K562 (cell line): ENCODE measurements at regions not wholly inside any gene's neighbourhood (a gene's known extent, or its start where the extent isn't known, plus 50 kb on each side); places are given as distances from the start of the nearest gene placed in this dataset.
A peak's percentile ranks its signal among the peaks of the same experiment; 100 is the strongest.

ENCODE experiments used
- ATAC-seq: fragments of 200-7000 bp; cut with Tn5 transposase; 3 replicates; pipeline ENCODE4 v1.9.1; 2020; ENCODE audit warnings: moderate library complexity
- BruUV-seq: library from RNA; stranded (reverse); fragments of 400-500 nt; replicated peaks from 2 replicates; lab custom pipeline; 2021; lab: Mats Ljungman, UMichigan
- CTCF ChIA-PET: fragments of 300-600 bp; formaldehyde crosslinking; extraction: SDS; loops from one replicate; lab custom pipeline; 2021; ENCODE audit warnings: low intra/inter-chr PET ratio; lab: Yijun Ruan, JAX
- POLR2A ChIA-PET: fragments of 300-600, 350-650 bp; sonication (Branson Sonifier 250); formaldehyde crosslinking; extraction: SDS; loops from one replicate; lab custom pipeline; 2021; ENCODE audit warnings: antibody characterized with exemption, inconsistent platforms; lab: Yijun Ruan, JAX
- DNase-seq, 4 experiments: peaks; one replicate each; pipeline versions ENCODE4 v3.0.0 to v3.0.0-alpha.2; 2011 to 2018; ENCODE audit warnings: low spot score in 3 of 4, mixed read lengths in 3 of 4; ENCODE audit errors: extremely low read depth in 1 of 4
- FAIRE-seq: peaks from 2 replicates; lab custom pipeline; 2011; peaks lifted over from hg19 to GRCh38; lab: Jason Lieb, UNC
- H2AFZ ChIP-seq: 2 replicates; pipeline ENCODE4 v1.6.0; 2011; ENCODE audit warnings: low read depth, low read length, control low read depth, inconsistent platforms
- H3K27ac ChIP-seq: fragments of 200-600 bp; 3 replicates; pipeline ENCODE4 v1.8.0; 2011; ENCODE audit warnings: low read depth, mild to moderate bottlenecking, control low read depth, inconsistent platforms, low read length, moderate library complexity, mixed read lengths; ENCODE audit errors: extremely low read depth
- H3K27me3 ChIP-seq, 2 experiments: fragments of 300-600 bp in 1 of 2; 2 replicates in 1 of 2; 3 replicates in 1 of 2; pipeline versions ENCODE4 v1.6.0 to v1.8.0; 2011; ENCODE audit warnings: inconsistent platforms in 2 of 2, low read length in 2 of 2, mild to moderate bottlenecking in 1 of 2, mixed read lengths in 1 of 2, moderate library complexity in 1 of 2; ENCODE audit not compliant: control insufficient read depth in 2 of 2, insufficient read depth in 2 of 2
- H3K36me3 ChIP-seq: fragments of 300-600 bp; 3 replicates; pipeline ENCODE4 v1.8.0; 2011; ENCODE audit warnings: mild to moderate bottlenecking, low read length, inconsistent platforms; ENCODE audit not compliant: control insufficient read depth, insufficient read depth
- H3K4me1 ChIP-seq, 2 experiments: fragments of 200-600 bp in 1 of 2; replicated peaks in 1 of 2; 2 replicates in 1 of 2; 3 replicates in 1 of 2; pipeline versions ENCODE4 v1.5.1 to v1.8.0; 2011; ENCODE audit warnings: inconsistent platforms in 2 of 2, low read length in 2 of 2, mild to moderate bottlenecking in 1 of 2, mixed read lengths in 1 of 2, moderate library complexity in 1 of 2; ENCODE audit not compliant: control insufficient read depth in 2 of 2, insufficient read depth in 2 of 2
- H3K4me2 ChIP-seq: 2 replicates; pipeline ENCODE4 v1.6.1; 2011; ENCODE audit warnings: low read length, control low read depth, inconsistent platforms, mixed read lengths; ENCODE audit not compliant: insufficient read depth
- H3K4me3 ChIP-seq: fragments of 200-600 bp; sonication (generic), shearing (Covaris generic); 2 replicates; pipeline ENCODE4 v1.5.1; 2016; ENCODE audit warnings: control low read depth, inconsistent platforms
- H3K79me2 ChIP-seq: fragments of 200-600 bp; 3 replicates; pipeline ENCODE4 v1.8.0; 2011; ENCODE audit warnings: low read length, inconsistent platforms; ENCODE audit not compliant: control insufficient read depth, insufficient read depth
- H3K9ac ChIP-seq, 2 experiments: 2 replicates each; pipeline versions ENCODE4 v1.6.0 to v1.6.1; 2011; ENCODE audit warnings: low read depth in 2 of 2, low read length in 2 of 2, control low read depth in 1 of 2, inconsistent platforms in 1 of 2, mild to moderate bottlenecking in 1 of 2, mixed read lengths in 1 of 2; ENCODE audit not compliant: insufficient read depth in 1 of 2
- H3K9me1 ChIP-seq: one replicate; pipeline ENCODE4 v1.6.0; 2011; ENCODE audit warnings: inconsistent platforms, mild to moderate bottlenecking, low read length, moderate library complexity; ENCODE audit not compliant: control insufficient read depth, insufficient read depth
- H3K9me3 ChIP-seq: replicated peaks from 2 replicates; pipeline ENCODE4 v1.5.1; 2011; ENCODE audit warnings: low read depth, low read length, inconsistent platforms; ENCODE audit not compliant: control insufficient read depth, insufficient read depth
- H4K20me1 ChIP-seq: replicated peaks from 2 replicates; pipeline ENCODE4 v1.6.1; 2011; ENCODE audit warnings: low read length, inconsistent platforms, mixed read lengths; ENCODE audit not compliant: control insufficient read depth, insufficient read depth
- ARID1B ChIP-seq: fragments of 450-650 bp; IDR thresholded peaks from 2 replicates; pipeline ENCODE4 v1.6.1; 2016; ENCODE audit warnings: antibody characterized with exemption, mild to moderate bottlenecking, inconsistent platforms
- CBFA2T3 ChIP-seq: fragments of 450-650 bp; IDR thresholded peaks from 2 replicates; pipeline ENCODE4 v1.6.1; 2017
- DPF2 ChIP-seq: fragments of 450-650 bp; IDR thresholded peaks from 2 replicates; pipeline ENCODE4 v1.6.1; 2016
- FOSL1 ChIP-seq: fragments of 200-800 bp; sonication (Bioruptor generic); conservative IDR thresholded peaks from 2 replicates; pipeline ENCODE4 v1.6.1; 2016; ENCODE audit warnings: missing genetic modification characterization, missing compliant biosample characterization
- FOXA1 ChIP-seq: fragments of 450-650 bp; IDR thresholded peaks from 2 replicates; pipeline ENCODE4 v1.6.1; 2016; ENCODE audit warnings: mild to moderate bottlenecking, borderline replicate concordance
- GABPB1 ChIP-seq: sonication (generic); formaldehyde crosslinking; IDR thresholded peaks from 2 replicates; pipeline ENCODE4 v1.8.0; 2022; ENCODE audit warnings: mild to moderate bottlenecking, missing genetic modification reagents
- HDAC8 ChIP-seq: fragments of 450-650 bp; IDR thresholded peaks from 2 replicates; pipeline ENCODE4 v1.6.1; 2016; ENCODE audit warnings: mild to moderate bottlenecking, missing genetic modification characterization, moderate library complexity, missing compliant biosample characterization
- JUNB ChIP-seq: fragments of 450-650 bp; formaldehyde crosslinking; conservative IDR thresholded peaks from 2 replicates; pipeline ENCODE4 v1.4.0; 2020; ENCODE audit warnings: mild to moderate bottlenecking
- JUND ChIP-seq, 2 experiments: IDR thresholded peaks; 2 replicates in 1 of 2; 3 replicates in 1 of 2; pipeline ENCODE4 v1.6.1; 2011; ENCODE audit warnings: borderline replicate concordance in 2 of 2, low read depth in 2 of 2, low read length in 2 of 2, improper control_type of control experiment in 1 of 2, missing biosample characterization in 1 of 2, missing genetic modification characterization in 1 of 2, missing genetic modification reagents in 1 of 2
- MEIS2 ChIP-seq: fragments of 450-650 bp; IDR thresholded peaks from 2 replicates; pipeline ENCODE4 v1.6.1; 2014; ENCODE audit warnings: mild to moderate bottlenecking; ENCODE audit not compliant: partially characterized antibody
- MTA2 ChIP-seq: fragments of 450-650 bp; IDR thresholded peaks from 2 replicates; pipeline ENCODE4 v1.6.1; 2016; ENCODE audit warnings: low read depth
- SIN3B ChIP-seq: fragments of 450-650 bp; IDR thresholded peaks from 2 replicates; pipeline ENCODE4 v1.6.1; 2017; ENCODE audit warnings: low read depth, mild to moderate bottlenecking, moderate library complexity
- SMARCA4 ChIP-seq: fragments of 450-650 bp; IDR thresholded peaks from 2 replicates; pipeline ENCODE4 v1.6.1; 2016
- SMARCE1 ChIP-seq: fragments of 450-650 bp; IDR thresholded peaks from 2 replicates; pipeline ENCODE4 v1.7.1; 2016; ENCODE audit warnings: mild to moderate bottlenecking
- ZFP30 ChIP-seq: fragments of 250-450 bp; sonication (Bioruptor Pico); IDR thresholded peaks from 2 replicates; pipeline ENCODE4 v1.8.0; 2022; ENCODE audit warnings: moderate library complexity, mild to moderate bottlenecking, inconsistent platforms, borderline replicate concordance
- ZNF140 ChIP-seq: fragments of 250-450 bp; sonication (Bioruptor Pico); IDR thresholded peaks from 2 replicates; pipeline ENCODE4 v1.8.0; 2021; ENCODE audit warnings: moderate library complexity, mild to moderate bottlenecking, inconsistent platforms
- ZNF445 ChIP-seq: fragments of 250-450 bp; sonication (Bioruptor Pico); IDR thresholded peaks from 2 replicates; pipeline ENCODE4 v1.4.0; 2020; ENCODE audit warnings: low read depth, mild to moderate bottlenecking, moderate library complexity
- ZNF57 ChIP-seq: fragments of 450-650 bp; formaldehyde crosslinking; IDR thresholded peaks from 2 replicates; pipeline ENCODE4 v1.4.0; 2020; ENCODE audit warnings: mild to moderate bottlenecking, moderate library complexity
- ZNF589 ChIP-seq: fragments of 200-800 bp; sonication (Bioruptor generic); IDR thresholded peaks from 2 replicates; pipeline ENCODE4 v1.6.1; 2016; ENCODE audit warnings: low read depth, missing genetic modification characterization, missing compliant biosample characterization
- WGBS: fragments of 100-300 bp; shearing (Covaris generic); methylation state at CpG from one replicate; pipeline ENCODE4 v1.1.6; 2016; ENCODE audit warnings: low coverage, mixed read lengths; ENCODE audit not compliant: insufficient coverage; ENCODE audit errors: missing lambda C conversion rate; 5-methylcytosine and 5-hydroxymethylcytosine counted together
- in situ Hi-C: fragments of 300-500 bp; cut with MboI; formaldehyde crosslinking; loops from 4 replicates; pipeline ENCODE4 v1.15.0; 2018; ENCODE audit warnings: inconsistent platforms, mixed read lengths
- intact Hi-C: fragments of 100-400 bp; cut with micrococcal nuclease; formaldehyde crosslinking; loops from 2 replicates; pipeline ENCODE4 v1.14.2; 2022
- TF ChIP-seq, protein P1 (sequence below): fragments of 250-450 bp; sonication (Bioruptor Pico); IDR thresholded peaks from 2 replicates; pipeline ENCODE4 v1.4.0; 2020
- TF ChIP-seq, protein P2 (sequence below): fragments of 450-650 bp; IDR thresholded peaks from 2 replicates; pipeline ENCODE4 v1.6.1; 2016; ENCODE audit warnings: mild to moderate bottlenecking
- TF ChIP-seq, protein P3 (sequence below): fragments of 250-450 bp; sonication (Bioruptor Pico); IDR thresholded peaks from 2 replicates; pipeline ENCODE4 v1.8.0; 2021; ENCODE audit warnings: borderline replicate concordance, mild to moderate bottlenecking, moderate library complexity; ENCODE audit not compliant: poor library complexity, severe bottlenecking

DNA sequence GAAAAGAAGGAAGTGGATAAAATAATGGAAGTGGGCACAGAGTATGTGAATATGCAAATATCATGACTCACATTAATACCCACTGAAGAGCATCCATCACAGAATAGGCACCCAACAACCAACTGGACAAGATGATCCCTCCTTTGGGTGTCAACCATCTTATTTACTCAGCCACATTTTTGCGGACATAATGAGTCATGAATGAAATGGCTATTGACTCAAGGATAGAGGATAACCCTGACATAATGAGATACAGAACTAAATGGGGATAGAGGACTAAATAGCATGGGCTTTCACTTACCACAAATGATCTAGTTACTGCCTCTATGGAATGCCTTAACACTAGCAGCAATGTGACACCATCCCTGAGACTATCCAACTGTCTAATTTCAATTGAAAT is 224.7 kb downstream of the ANTXR2 start:
- no peaks in the 10 kb centered on the region for H3K9me1 ChIP-seq
- H3K4me1 ChIP-seq = peaks cover 0 to 7% of the 10 kb centered on the region in 2 experiments; a peak in 2 of 5 replicates
- peaks cover 2% of the 10 kb centered on the region for H3K9me3 ChIP-seq
- no peak overlapping the region for H3K27ac ChIP-seq
- H3K27me3 ChIP-seq = no peaks in the 10 kb centered on the region
- H3K9ac ChIP-seq = no peak overlapping the region
- no TSS peak for BruUV-seq
- no peak overlapping the region for H3K4me2 ChIP-seq
- CTCF ChIA-PET = no interaction called here
- in situ Hi-C loops = no loop called here
- no peaks in the 10 kb centered on the region for H3K79me2 ChIP-seq
- H2AFZ ChIP-seq = no peak overlapping the region
- H3K36me3 ChIP-seq = no peaks in the 10 kb centered on the region
- ATAC-seq (no peak), FAIRE-seq (no peak), DNase-seq (no peak)
- POLR2A ChIA-PET = no interaction called here
- intact Hi-C loops = no loop called here
- WGBS = 21% methylated on average over 1 of the region's 1 CpG
- H3K4me3 ChIP-seq = no peak overlapping the region
- no peaks in the 10 kb centered on the region for H4K20me1 ChIP-seq
- TF ChIP-seq ZNF140 = no peak
- TF ChIP-seq, protein P1, sequence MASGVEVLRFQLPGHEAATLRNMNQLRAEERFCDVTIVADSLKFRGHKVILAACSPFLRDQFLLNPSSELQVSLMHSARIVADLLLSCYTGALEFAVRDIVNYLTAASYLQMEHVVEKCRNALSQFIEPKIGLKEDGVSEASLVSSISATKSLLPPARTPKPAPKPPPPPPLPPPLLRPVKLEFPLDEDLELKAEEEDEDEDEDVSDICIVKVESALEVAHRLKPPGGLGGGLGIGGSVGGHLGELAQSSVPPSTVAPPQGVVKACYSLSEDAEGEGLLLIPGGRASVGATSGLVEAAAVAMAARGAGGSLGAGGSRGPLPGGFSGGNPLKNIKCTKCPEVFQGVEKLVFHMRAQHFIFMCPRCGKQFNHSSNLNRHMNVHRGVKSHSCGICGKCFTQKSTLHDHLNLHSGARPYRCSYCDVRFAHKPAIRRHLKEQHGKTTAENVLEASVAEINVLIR (CRISPR knock-in tag) = no peak
- peak; percentile 73 for TF ChIP-seq ARID1B
- TF ChIP-seq, protein P2, sequence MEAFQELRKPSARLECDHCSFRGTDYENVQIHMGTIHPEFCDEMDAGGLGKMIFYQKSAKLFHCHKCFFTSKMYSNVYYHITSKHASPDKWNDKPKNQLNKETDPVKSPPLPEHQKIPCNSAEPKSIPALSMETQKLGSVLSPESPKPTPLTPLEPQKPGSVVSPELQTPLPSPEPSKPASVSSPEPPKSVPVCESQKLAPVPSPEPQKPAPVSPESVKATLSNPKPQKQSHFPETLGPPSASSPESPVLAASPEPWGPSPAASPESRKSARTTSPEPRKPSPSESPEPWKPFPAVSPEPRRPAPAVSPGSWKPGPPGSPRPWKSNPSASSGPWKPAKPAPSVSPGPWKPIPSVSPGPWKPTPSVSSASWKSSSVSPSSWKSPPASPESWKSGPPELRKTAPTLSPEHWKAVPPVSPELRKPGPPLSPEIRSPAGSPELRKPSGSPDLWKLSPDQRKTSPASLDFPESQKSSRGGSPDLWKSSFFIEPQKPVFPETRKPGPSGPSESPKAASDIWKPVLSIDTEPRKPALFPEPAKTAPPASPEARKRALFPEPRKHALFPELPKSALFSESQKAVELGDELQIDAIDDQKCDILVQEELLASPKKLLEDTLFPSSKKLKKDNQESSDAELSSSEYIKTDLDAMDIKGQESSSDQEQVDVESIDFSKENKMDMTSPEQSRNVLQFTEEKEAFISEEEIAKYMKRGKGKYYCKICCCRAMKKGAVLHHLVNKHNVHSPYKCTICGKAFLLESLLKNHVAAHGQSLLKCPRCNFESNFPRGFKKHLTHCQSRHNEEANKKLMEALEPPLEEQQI = no peak
- TF ChIP-seq SMARCE1 = peak; percentile 69; the same call in 1 of the 2 replicates
- TF ChIP-seq GABPB1 = no peak
- TF ChIP-seq ZNF589 (CRISPR knock-in tag) = no peak
- peak; percentile 36; the same call in 1 of the 2 replicates for TF ChIP-seq FOSL1 (tag)
- TF ChIP-seq MEIS2 = peak; percentile 35
- TF ChIP-seq JUNB (CRISPR knock-in tag) = no peak
- peak; percentile 56; the same call in 1 of the 2 replicates for TF ChIP-seq JUND (IDR thresholded peaks at IDR 0.05; ENCODE audit: borderline replicate concordance, low read depth, low read length)
- TF ChIP-seq JUND (tag; IDR thresholded peaks at IDR 0.05; ENCODE audit: borderline replicate concordance, low read depth, low read length) = no peak
- no peak for TF ChIP-seq SIN3B
- no peak for TF ChIP-seq ZNF57 (CRISPR knock-in tag)
- TF ChIP-seq HDAC8 (tag) = no peak
- TF ChIP-seq, protein P3, sequence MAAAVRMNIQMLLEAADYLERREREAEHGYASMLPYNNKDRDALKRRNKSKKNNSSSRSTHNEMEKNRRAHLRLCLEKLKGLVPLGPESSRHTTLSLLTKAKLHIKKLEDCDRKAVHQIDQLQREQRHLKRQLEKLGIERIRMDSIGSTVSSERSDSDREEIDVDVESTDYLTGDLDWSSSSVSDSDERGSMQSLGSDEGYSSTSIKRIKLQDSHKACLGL (CRISPR knock-in tag) = no peak
- TF ChIP-seq DPF2 = peak; percentile 53; the same call in 1 of the 2 replicates
- TF ChIP-seq FOXA1 = peak; percentile 99
- TF ChIP-seq MTA2 = peak; percentile 28; the same call in 1 of the 2 replicates
- 0 out of 2 replicates have a peak, but pooled peaks have one; percentile 77 for TF ChIP-seq ZNF445
- peak; percentile 48; the same call in 1 of the 2 replicates for TF ChIP-seq SMARCA4
- TF ChIP-seq ZFP30 = no peak
- peak; percentile 45 for TF ChIP-seq CBFA2T3
